Brain microvascular endothelial cell (primary cell): ENCODE measurements at regions not wholly inside any gene's neighbourhood (a gene's known extent, or its start where the extent isn't known, plus 50 kb on each side); places are given as distances from the start of the nearest gene placed in this dataset.
"Not testable (repeated sequence)": the region's sequence is repeated elsewhere in the genome, so short reads cannot be mapped to it uniquely, and the experiment has no call there.

ENCODE experiments used
- DNase-seq: peaks from one replicate; pipeline ENCODE4 v3.0.0-alpha.2; 2020
- H3K27ac ChIP-seq: fragments of 250-450 bp; sonication (Bioruptor Pico); 2 replicates; pipeline ENCODE4 v1.5.1; 2020; ENCODE audit warnings: mild to moderate bottlenecking, moderate library complexity
- H3K27me3 ChIP-seq: fragments of 250-450 bp; sonication (Bioruptor Pico); replicated peaks from 2 replicates; pipeline ENCODE4 v1.5.1; 2020; ENCODE audit warnings: mild to moderate bottlenecking
- H3K36me3 ChIP-seq: fragments of 250-450 bp; sonication (Bioruptor Pico); replicated peaks from 2 replicates; pipeline ENCODE4 v1.5.1; 2020; ENCODE audit warnings: mild to moderate bottlenecking
- H3K4me3 ChIP-seq: 2 replicates; pipeline ENCODE4 v1.5.1; 2011; ENCODE audit warnings: low read depth, mild to moderate bottlenecking, control low read depth, low read length, moderate library complexity
- CTCF ChIP-seq: IDR thresholded peaks from 2 replicates; pipeline ENCODE4 v1.5.1; 2011; ENCODE audit warnings: low read depth, mild to moderate bottlenecking, moderate library complexity, low read length, control low read depth, inconsistent platforms; ENCODE audit errors: missing control alignments
- in situ Hi-C: cut with HindIII; loops from 2 replicates; pipeline ENCODE4 v1.10.0; 2017; ENCODE audit warnings: low sequenced_read_pairs, low pct_ligation_motif_present

GRCh38 chr1:213417846-213418245 is 366.8 kb downstream of the RPS6KC1 start:
- H3K4me3 ChIP-seq, result no peak overlapping the region
- no peaks in the 10 kb centered on the region for H3K36me3 ChIP-seq
- no peak for TF ChIP-seq CTCF
- H3K27ac ChIP-seq, result no peak overlapping the region
- in situ Hi-C loops, result no loop called here
- H3K27me3 ChIP-seq, result no peaks in the 10 kb centered on the region
- DNase-seq, result no peak

GRCh38 chr1:213418268-213419071 is 367.4 kb downstream of the RPS6KC1 start:
- Histone ChIP-seq H3K27me3 (no peaks in the 10 kb centered on the region), H3K4me3 (no peak overlapping the region), H3K27ac (no peak overlapping the region), H3K36me3 (no peaks in the 10 kb centered on the region)
- DNase-seq, result no peak
- in situ Hi-C loops, result no loop called here
- TF ChIP-seq CTCF, result no peak

- no peaks in the 10 kb centered on the region for H3K36me3 ChIP-seq
Measured at GRCh38 chr1:213419401-213420030, 368.5 kb downstream of the RPS6KC1 start.

GRCh38 chr1:213421178-213421577 is 370.1 kb downstream of the RPS6KC1 start:
- DNase-seq, in situ Hi-C loops, H3K27ac ChIP-seq, H3K4me3 ChIP-seq, H3K36me3 ChIP-seq, H3K27me3 ChIP-seq: not testable (repeated sequence)

More at GRCh38 chr1:213419401-213420030, 368.5 kb downstream of the RPS6KC1 start:
- no peak for DNase-seq
- no peak for TF ChIP-seq CTCF
- Histone ChIP-seq H3K27ac (no peak overlapping the region), H3K27me3 (no peaks in the 10 kb centered on the region), H3K4me3 (no peak overlapping the region)
- in situ Hi-C loops, result no loop called here

GRCh38 chr1:213423041-213423440 is 372.0 kb downstream of the RPS6KC1 start:
- H3K36me3 ChIP-seq, result no peaks in the 10 kb centered on the region
- no peak overlapping the region for H3K27ac ChIP-seq
- H3K27me3 ChIP-seq, result no peaks in the 10 kb centered on the region
- TF ChIP-seq CTCF, result no peak
- H3K4me3 ChIP-seq, result no peak overlapping the region
- no peak for DNase-seq
- in situ Hi-C loops, result no loop called here

GRCh38 chr1:213423605-213424004 is 372.6 kb downstream of the RPS6KC1 start:
- no peak for TF ChIP-seq CTCF
- Histone ChIP-seq H3K36me3 (no peaks in the 10 kb centered on the region), H3K27ac (no peak overlapping the region), H3K27me3 (no peaks in the 10 kb centered on the region), H3K4me3 (no peak overlapping the region)
- in situ Hi-C loops, result no loop called here
- no peak for DNase-seq
